HG03469 (cell line): ENCODE measurements at regions not wholly inside any gene's neighbourhood (a gene's known extent, or its start where the extent isn't known, plus 50 kb on each side); places are given as distances from the start of the nearest gene placed in this dataset.

ENCODE experiments used
- ATAC-seq: cut with Tn5 transposase; IDR thresholded peaks from one replicate; pipeline ENCODE4 v1.9.1; 2021; ENCODE audit warnings: mild to moderate bottlenecking, moderate library complexity, moderate number of reproducible peaks; ENCODE audit not compliant: unreplicated experiment

GRCh38 chr5:54370982-54371381, 60.6 kb upstream of the ARL15 start:
- ATAC-seq = no peak

GRCh38 chr5:54367844-54368243, 57.5 kb upstream of the ARL15 start:
- ATAC-seq = no peak

GRCh38 chr5:54366707-54367106, 56.3 kb upstream of the ARL15 start:
- ATAC-seq = no peak

GRCh38 chr5:54363669-54364068, 53.3 kb upstream of the ARL15 start:
- ATAC-seq = no peak

GRCh38 chr5:54362992-54363625, 52.7 kb upstream of the ARL15 start:
- ATAC-seq = no peak

- no peak for ATAC-seq
These were observed 52.1 kb upstream of the ARL15 start for GRCh38 chr5:54362434-54362833.

- no peak for ATAC-seq
These were observed 51.5 kb upstream of the ARL15 start for GRCh38 chr5:54361691-54362411.

- ATAC-seq = no peak
These were observed 50.7 kb upstream of the ARL15 start for GRCh38 chr5:54360925-54361662.
